ENCODE measurements at regions not wholly inside any gene's neighbourhood (a gene's known extent, or its start where the extent isn't known, plus 50 kb on each side); places are given as distances from the start of the nearest gene placed in this dataset.
"Not testable (repeated sequence)": the region's sequence is repeated elsewhere in the genome, so short reads cannot be mapped to it uniquely, and the experiment has no call there.

GRCh38 chr13:54606944-54607343 lies 1578.3 kb downstream of the OLFM4 start:
- no peak for TF ChIP-seq CTCF (conservative IDR thresholded peaks at IDR 0.05; ENCODE audit: low read depth)
- ChIA-PET POLR2A (ENCODE audit: low non-redundant PET) (no interaction called here), CTCF (no interaction called here)
- H3K27ac ChIP-seq, result no peak overlapping the region
- DNase-seq (ENCODE audit: low spot score), result no peak

GRCh38 chr13:54607421-54607820 lies 1578.8 kb downstream of the OLFM4 start:
- CTCF ChIA-PET, result no interaction called here
- POLR2A ChIA-PET (ENCODE audit: low non-redundant PET), result no interaction called here
- no peak for TF ChIP-seq CTCF (conservative IDR thresholded peaks at IDR 0.05; ENCODE audit: low read depth)
- no peak overlapping the region for H3K27ac ChIP-seq
- DNase-seq (ENCODE audit: low spot score), result no peak

- TF ChIP-seq CTCF (conservative IDR thresholded peaks at IDR 0.05; ENCODE audit: low read depth), result no peak
- CTCF ChIA-PET, result no interaction called here
- POLR2A ChIA-PET (ENCODE audit: low non-redundant PET), result no interaction called here
- no peak for DNase-seq (ENCODE audit: low spot score)
- H3K27ac ChIP-seq, result no peak overlapping the region
Measured at GRCh38 chr13:54611390-54611789, 1582.8 kb downstream of the OLFM4 start.

GRCh38 chr13:54614726-54615125 lies 1586.1 kb downstream of the OLFM4 start:
- no peak for TF ChIP-seq CTCF (conservative IDR thresholded peaks at IDR 0.05; ENCODE audit: low read depth)
- ChIA-PET CTCF (no interaction called here), POLR2A (ENCODE audit: low non-redundant PET) (no interaction called here)
- DNase-seq (ENCODE audit: low spot score), result no peak
- no peak overlapping the region for H3K27ac ChIP-seq

- H3K27ac ChIP-seq; CTCF ChIA-PET; POLR2A ChIA-PET (ENCODE audit: low non-redundant PET); DNase-seq (ENCODE audit: low spot score): not testable (repeated sequence)
Measured at GRCh38 chr13:54626504-54626903, 1597.9 kb downstream of the OLFM4 start.

- no peak overlapping the region for H3K27ac ChIP-seq
- ChIA-PET CTCF (no interaction called here), POLR2A (ENCODE audit: low non-redundant PET) (interaction anchor here (0.5 kb wide), 1 partner anchor 428 kb away, joined by 7 read pairs; no protein-coding TSS in a partner anchor)
- TF ChIP-seq CTCF (conservative IDR thresholded peaks at IDR 0.05; ENCODE audit: low read depth), result no peak
- no peak for DNase-seq (ENCODE audit: low spot score)
Measured at GRCh38 chr13:54627646-54628372, 1599.2 kb downstream of the OLFM4 start.

- POLR2A ChIA-PET (ENCODE audit: low non-redundant PET), result no interaction called here
- no peak for TF ChIP-seq CTCF (conservative IDR thresholded peaks at IDR 0.05; ENCODE audit: low read depth)
- no peak overlapping the region for H3K27ac ChIP-seq
- no peak for DNase-seq (ENCODE audit: low spot score)
- CTCF ChIA-PET, result no interaction called here
Measured at GRCh38 chr13:54628383-54628782, 1599.8 kb downstream of the OLFM4 start.

Data from RWPE1 (cell line).